ENCODE measurements at regions not wholly inside any gene's neighbourhood (a gene's known extent, or its start where the extent isn't known, plus 50 kb on each side); places are given as distances from the start of the nearest gene placed in this dataset.
"Not testable (repeated sequence)": the region's sequence is repeated elsewhere in the genome, so short reads cannot be mapped to it uniquely, and the experiment has no call there.

- DNase-seq, result no peak
Observed at GRCh38 chr7:67856046-67856445, 859.4 kb downstream of the TYW1 start.

- DNase-seq, result no peak
Observed at GRCh38 chr7:67857698-67858097, 861.1 kb downstream of the TYW1 start.

- DNase-seq, result no peak
Observed at GRCh38 chr7:67858931-67859330, 862.3 kb downstream of the TYW1 start.

- no peak for DNase-seq
Observed at GRCh38 chr7:67863911-67864310, 867.3 kb downstream of the TYW1 start.

GRCh38 chr7:67866054-67866453 lies 869.4 kb downstream of the TYW1 start:
- no peak for DNase-seq

- no peak for DNase-seq
Observed at GRCh38 chr7:67866812-67867211, 870.2 kb downstream of the TYW1 start.

- DNase-seq, result no peak
Observed at GRCh38 chr7:67870396-67870795, 873.8 kb downstream of the TYW1 start.

- DNase-seq, result no peak
Observed at GRCh38 chr7:67875558-67875957, 878.9 kb downstream of the TYW1 start.

- DNase-seq, result no peak
Observed at GRCh38 chr7:67878808-67879207, 882.2 kb downstream of the TYW1 start.

- no peak for DNase-seq
Observed at GRCh38 chr7:67882843-67883242, 886.2 kb downstream of the TYW1 start.

- DNase-seq, result no peak
Observed at GRCh38 chr7:67890316-67890715, 893.7 kb downstream of the TYW1 start.

- no peak for DNase-seq
Observed at GRCh38 chr7:67894746-67895145, 898.1 kb downstream of the TYW1 start.

GRCh38 chr7:67896721-67897120 lies 900.1 kb downstream of the TYW1 start:
- DNase-seq, result no peak

GRCh38 chr7:67900456-67900855 lies 903.8 kb downstream of the TYW1 start:
- no peak for DNase-seq

- no peak for DNase-seq
Observed at GRCh38 chr7:67901808-67902480, 905.3 kb downstream of the TYW1 start.

- no peak for DNase-seq
Observed at GRCh38 chr7:67907792-67908191, 911.2 kb downstream of the TYW1 start.

GRCh38 chr7:67912437-67912836 lies 915.8 kb downstream of the TYW1 start:
- DNase-seq, result no peak

GRCh38 chr7:67913604-67914003 lies 917.0 kb downstream of the TYW1 start:
- no peak for DNase-seq

GRCh38 chr7:67916111-67916510 lies 919.5 kb downstream of the TYW1 start:
- DNase-seq, result not testable (repeated sequence)

- DNase-seq, result no peak
Observed at GRCh38 chr7:67916571-67917436, 920.2 kb downstream of the TYW1 start.

- DNase-seq, result no peak
Observed at GRCh38 chr7:67917437-67917755, 920.8 kb downstream of the TYW1 start.

- no peak for DNase-seq
Observed at GRCh38 chr7:67918158-67918557, 921.5 kb downstream of the TYW1 start.

- no peak for DNase-seq
Observed at GRCh38 chr7:67923286-67923685, 926.7 kb downstream of the TYW1 start.

GRCh38 chr7:67928141-67928540 lies 931.5 kb downstream of the TYW1 start:
- DNase-seq, result no peak

GRCh38 chr7:67936447-67936846 lies 939.8 kb downstream of the TYW1 start:
- DNase-seq, result not testable (repeated sequence)

All from SHP77 (cell line).